SK-N-SH (cell line): ENCODE measurements at regions not wholly inside any gene's neighbourhood (a gene's known extent, or its start where the extent isn't known, plus 50 kb on each side); places are given as distances from the start of the nearest gene placed in this dataset.

Experiments
- EZH2phosphoT487 ChIP-seq: fragments of 200-600 bp; sonication (generic); IDR thresholded peaks from 2 replicates; pipeline ENCODE4 v1.6.1; 2017; ENCODE audit warnings: low read depth, mixed run types, mild to moderate bottlenecking, antibody characterized with exemption, moderate library complexity, borderline replicate concordance
- FOXM1 ChIP-seq: IDR thresholded peaks from 2 replicates; pipeline ENCODE4 v1.4.0; 2012; ENCODE audit warnings: low read depth, mild to moderate bottlenecking
- NFIC ChIP-seq: IDR thresholded peaks from 2 replicates; pipeline ENCODE4 v1.4.0; 2012; ENCODE audit warnings: borderline replicate concordance
- RFX5 ChIP-seq: IDR thresholded peaks from 2 replicates; pipeline ENCODE4 v1.6.1; 2012; ENCODE audit warnings: mild to moderate bottlenecking, improper control_type of control experiment, low read length
- SIN3A ChIP-seq: IDR thresholded peaks from 2 replicates; pipeline ENCODE4 v1.6.1; 2012; ENCODE audit warnings: low read depth, mild to moderate bottlenecking, low read length, moderate library complexity, borderline replicate concordance
- TAF1 ChIP-seq: IDR thresholded peaks from 2 replicates; pipeline ENCODE4 v1.6.1; 2012; ENCODE audit warnings: low read depth, mild to moderate bottlenecking, low read length, moderate library complexity, borderline replicate concordance
- TCF12 ChIP-seq: IDR thresholded peaks from 2 replicates; pipeline ENCODE4 v1.4.0; 2012
- YY1 ChIP-seq: IDR thresholded peaks from 2 replicates; pipeline ENCODE4 v1.4.0; 2012; ENCODE audit warnings: low read depth, mild to moderate bottlenecking
- TF ChIP-seq, protein P1 (sequence below): fragments of 200-600 bp; sonication (generic); IDR thresholded peaks from 2 replicates; pipeline ENCODE4 v1.6.1; 2017; ENCODE audit warnings: antibody characterized with exemption, mild to moderate bottlenecking, moderate library complexity
- TF ChIP-seq, protein P2 (sequence below): fragments of 150-350 bp; IDR thresholded peaks from 2 replicates; pipeline ENCODE4 v1.6.1; 2017; ENCODE audit warnings: antibody characterized with exemption, low read length, low read depth, borderline replicate concordance
- TF ChIP-seq, protein P3 (sequence below): IDR thresholded peaks from 2 replicates; pipeline ENCODE4 v1.4.0; 2012; ENCODE audit warnings: low read depth
- TF ChIP-seq, protein P4 (sequence below): IDR thresholded peaks from 2 replicates; pipeline ENCODE4; 2012

DNA sequence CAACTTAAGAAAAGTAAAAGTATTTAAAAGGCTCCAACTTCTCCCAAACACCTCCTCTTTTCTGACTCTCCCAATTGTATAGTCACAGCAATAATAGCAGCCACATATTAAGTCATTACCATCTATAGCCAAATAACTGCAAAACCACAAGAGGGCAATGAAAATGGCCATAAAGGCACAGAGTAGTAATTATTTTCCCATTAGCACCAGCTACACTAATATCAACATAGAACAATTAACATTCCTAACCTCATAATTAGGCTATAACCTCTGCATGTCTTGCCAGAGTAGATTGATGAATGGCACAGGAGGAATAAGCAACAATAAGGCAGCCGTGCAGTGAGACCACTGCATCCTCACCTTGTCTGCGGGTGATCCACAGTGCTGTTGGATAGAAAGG is 226.4 kb upstream of the SERP2 start:
- TF ChIP-seq, protein P1, sequence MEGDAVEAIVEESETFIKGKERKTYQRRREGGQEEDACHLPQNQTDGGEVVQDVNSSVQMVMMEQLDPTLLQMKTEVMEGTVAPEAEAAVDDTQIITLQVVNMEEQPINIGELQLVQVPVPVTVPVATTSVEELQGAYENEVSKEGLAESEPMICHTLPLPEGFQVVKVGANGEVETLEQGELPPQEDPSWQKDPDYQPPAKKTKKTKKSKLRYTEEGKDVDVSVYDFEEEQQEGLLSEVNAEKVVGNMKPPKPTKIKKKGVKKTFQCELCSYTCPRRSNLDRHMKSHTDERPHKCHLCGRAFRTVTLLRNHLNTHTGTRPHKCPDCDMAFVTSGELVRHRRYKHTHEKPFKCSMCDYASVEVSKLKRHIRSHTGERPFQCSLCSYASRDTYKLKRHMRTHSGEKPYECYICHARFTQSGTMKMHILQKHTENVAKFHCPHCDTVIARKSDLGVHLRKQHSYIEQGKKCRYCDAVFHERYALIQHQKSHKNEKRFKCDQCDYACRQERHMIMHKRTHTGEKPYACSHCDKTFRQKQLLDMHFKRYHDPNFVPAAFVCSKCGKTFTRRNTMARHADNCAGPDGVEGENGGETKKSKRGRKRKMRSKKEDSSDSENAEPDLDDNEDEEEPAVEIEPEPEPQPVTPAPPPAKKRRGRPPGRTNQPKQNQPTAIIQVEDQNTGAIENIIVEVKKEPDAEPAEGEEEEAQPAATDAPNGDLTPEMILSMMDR: no peak
- no peak for TF ChIP-seq EZH2phosphoT487
- no peak for TF ChIP-seq NFIC
- TF ChIP-seq TCF12: no peak
- TF ChIP-seq, protein P2, sequence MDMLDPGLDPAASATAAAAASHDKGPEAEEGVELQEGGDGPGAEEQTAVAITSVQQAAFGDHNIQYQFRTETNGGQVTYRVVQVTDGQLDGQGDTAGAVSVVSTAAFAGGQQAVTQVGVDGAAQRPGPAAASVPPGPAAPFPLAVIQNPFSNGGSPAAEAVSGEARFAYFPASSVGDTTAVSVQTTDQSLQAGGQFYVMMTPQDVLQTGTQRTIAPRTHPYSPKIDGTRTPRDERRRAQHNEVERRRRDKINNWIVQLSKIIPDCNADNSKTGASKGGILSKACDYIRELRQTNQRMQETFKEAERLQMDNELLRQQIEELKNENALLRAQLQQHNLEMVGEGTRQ: no peak
- no peak for TF ChIP-seq YY1
- no peak for TF ChIP-seq SIN3A
- no peak for TF ChIP-seq TAF1
- TF ChIP-seq, protein P3, sequence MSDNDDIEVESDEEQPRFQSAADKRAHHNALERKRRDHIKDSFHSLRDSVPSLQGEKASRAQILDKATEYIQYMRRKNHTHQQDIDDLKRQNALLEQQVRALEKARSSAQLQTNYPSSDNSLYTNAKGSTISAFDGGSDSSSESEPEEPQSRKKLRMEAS: no peak
- no peak for TF ChIP-seq RFX5
- TF ChIP-seq, protein P4, sequence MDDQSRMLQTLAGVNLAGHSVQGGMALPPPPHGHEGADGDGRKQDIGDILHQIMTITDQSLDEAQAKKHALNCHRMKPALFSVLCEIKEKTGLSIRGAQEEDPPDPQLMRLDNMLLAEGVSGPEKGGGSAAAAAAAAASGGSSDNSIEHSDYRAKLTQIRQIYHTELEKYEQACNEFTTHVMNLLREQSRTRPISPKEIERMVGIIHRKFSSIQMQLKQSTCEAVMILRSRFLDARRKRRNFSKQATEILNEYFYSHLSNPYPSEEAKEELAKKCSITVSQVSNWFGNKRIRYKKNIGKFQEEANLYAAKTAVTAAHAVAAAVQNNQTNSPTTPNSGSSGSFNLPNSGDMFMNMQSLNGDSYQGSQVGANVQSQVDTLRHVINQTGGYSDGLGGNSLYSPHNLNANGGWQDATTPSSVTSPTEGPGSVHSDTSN: no peak
- TF ChIP-seq FOXM1: no peak
